Body of pancreas (tissue), 4 donors: ENCODE measurements at regions not wholly inside any gene's neighbourhood (a gene's known extent, or its start where the extent isn't known, plus 50 kb on each side); places are given as distances from the start of the nearest gene placed in this dataset.

Source experiments
- POLR2A ChIP-seq, 3 donors: fragments of 450-650 bp; IDR thresholded peaks; one replicate each; pipeline ENCODE4 v1.6.1; 2016; ENCODE audit warnings: antibody characterized with exemption in 3 of 3, mild to moderate bottlenecking in 2 of 3
- TF ChIP-seq, protein P1 (sequence below), 7 experiments: fragments of 450-650 bp in 4 of 7; fragments of 200-600 bp in 3 of 7; sonication (generic) in 3 of 7; IDR thresholded peaks; one replicate each; pipeline ENCODE4 v1.5.1; 2016 to 2019; ENCODE audit warnings: antibody characterized with exemption in 7 of 7

DNA sequence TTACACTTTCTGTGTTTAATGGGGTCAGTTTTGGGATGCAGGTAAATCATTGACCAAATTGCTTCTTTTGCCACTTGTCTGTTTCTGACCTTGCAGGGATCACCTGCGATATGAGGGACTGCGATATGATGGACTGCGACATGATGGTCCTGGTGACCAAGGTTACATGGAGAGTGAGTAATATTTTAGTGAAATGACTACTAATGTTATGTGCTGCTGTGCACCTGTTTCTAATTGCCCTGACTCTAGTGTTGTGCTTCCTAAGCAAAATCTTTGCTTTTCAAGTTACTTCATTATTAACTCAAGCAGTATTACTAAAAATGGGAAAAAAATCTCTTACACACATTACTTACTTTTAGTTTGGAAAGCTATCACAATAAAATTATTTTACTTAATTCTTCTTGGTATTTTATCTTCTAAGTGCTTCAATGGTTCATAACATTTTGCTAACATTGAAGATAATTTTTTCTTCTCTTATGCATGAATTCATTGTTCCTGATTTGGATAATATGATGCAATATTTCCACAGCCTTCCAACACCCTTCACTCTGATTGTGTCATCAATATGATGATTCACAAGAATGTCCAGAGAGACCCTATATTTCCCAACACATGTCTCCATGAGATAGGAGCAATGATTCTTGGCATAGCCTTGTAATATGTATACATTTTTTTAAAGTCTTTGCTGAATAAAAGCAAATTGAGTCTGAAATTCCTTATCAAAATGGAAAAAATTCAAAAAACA lies 306.2 kb upstream of the AKR1E2 start:
- TF ChIP-seq, protein P1, sequence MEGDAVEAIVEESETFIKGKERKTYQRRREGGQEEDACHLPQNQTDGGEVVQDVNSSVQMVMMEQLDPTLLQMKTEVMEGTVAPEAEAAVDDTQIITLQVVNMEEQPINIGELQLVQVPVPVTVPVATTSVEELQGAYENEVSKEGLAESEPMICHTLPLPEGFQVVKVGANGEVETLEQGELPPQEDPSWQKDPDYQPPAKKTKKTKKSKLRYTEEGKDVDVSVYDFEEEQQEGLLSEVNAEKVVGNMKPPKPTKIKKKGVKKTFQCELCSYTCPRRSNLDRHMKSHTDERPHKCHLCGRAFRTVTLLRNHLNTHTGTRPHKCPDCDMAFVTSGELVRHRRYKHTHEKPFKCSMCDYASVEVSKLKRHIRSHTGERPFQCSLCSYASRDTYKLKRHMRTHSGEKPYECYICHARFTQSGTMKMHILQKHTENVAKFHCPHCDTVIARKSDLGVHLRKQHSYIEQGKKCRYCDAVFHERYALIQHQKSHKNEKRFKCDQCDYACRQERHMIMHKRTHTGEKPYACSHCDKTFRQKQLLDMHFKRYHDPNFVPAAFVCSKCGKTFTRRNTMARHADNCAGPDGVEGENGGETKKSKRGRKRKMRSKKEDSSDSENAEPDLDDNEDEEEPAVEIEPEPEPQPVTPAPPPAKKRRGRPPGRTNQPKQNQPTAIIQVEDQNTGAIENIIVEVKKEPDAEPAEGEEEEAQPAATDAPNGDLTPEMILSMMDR (IDR thresholded peaks at IDR 0.05): no peak
- TF ChIP-seq POLR2A (IDR thresholded peaks at IDR 0.05): no peak
